CD14-positive monocyte (primary cell): ENCODE measurements at regions not wholly inside any gene's neighbourhood (a gene's known extent, or its start where the extent isn't known, plus 50 kb on each side); places are given as distances from the start of the nearest gene placed in this dataset.

Source experiments
- DNase-seq, 3 donors: peaks; one replicate each; pipeline ENCODE4 v3.0.0-alpha.2; 2011 to 2022
- H2AFZ ChIP-seq: 2 replicates; pipeline ENCODE4 v1.6.0; 2012; ENCODE audit warnings: mild to moderate bottlenecking, low read depth, low read length, inconsistent platforms; ENCODE audit not compliant: insufficient read depth, poor library complexity, severe bottlenecking
- H3K27ac ChIP-seq, 2 donors: 1 replicate in 1 of 2; 2 replicates in 1 of 2; pipeline ENCODE4 v1.5.1; 2012 to 2013; ENCODE audit warnings: low read length in 2 of 2, control low read depth in 1 of 2, inconsistent platforms in 1 of 2, low read depth in 1 of 2, mild to moderate bottlenecking in 1 of 2
- H3K27me3 ChIP-seq, 2 donors: one replicate each; pipeline versions ENCODE4 v1.6.0 to v1.6.1; 2011 to 2013; ENCODE audit warnings: low read length in 2 of 2; ENCODE audit not compliant: control insufficient read depth in 2 of 2, insufficient read depth in 2 of 2
- H3K36me3 ChIP-seq, 2 donors: replicated peaks in 1 of 2; 1 replicate in 1 of 2; 2 replicates in 1 of 2; pipeline versions ENCODE4 v1.5.1 to v1.6.1; 2012 to 2013; ENCODE audit warnings: low read length in 2 of 2, control low read depth in 1 of 2, inconsistent platforms in 1 of 2, mild to moderate bottlenecking in 1 of 2; ENCODE audit not compliant: insufficient read depth in 2 of 2, control insufficient read depth in 1 of 2
- H3K4me1 ChIP-seq, 2 donors: 1 replicate in 1 of 2; 2 replicates in 1 of 2; pipeline versions ENCODE4 v1.5.1 to v1.6.1; 2012 to 2013; ENCODE audit warnings: low read length in 2 of 2, control low read depth in 1 of 2, inconsistent platforms in 1 of 2, mild to moderate bottlenecking in 1 of 2, moderate library complexity in 1 of 2; ENCODE audit not compliant: insufficient read depth in 2 of 2, control insufficient read depth in 1 of 2
- H3K4me2 ChIP-seq: replicated peaks from 2 replicates; pipeline ENCODE3; 2012; ENCODE audit warnings: low read length, moderate library complexity, mild to moderate bottlenecking; ENCODE audit not compliant: poor library complexity, severe bottlenecking; ENCODE audit errors: extremely low read depth
- H3K4me3 ChIP-seq, 3 experiments: fragments of 200-600 bp in 1 of 3; sonication (generic) in 1 of 3; replicated peaks in 1 of 3; 1 replicate in 2 of 3; 2 replicates in 1 of 3; pipeline ENCODE4 v1.5.1; 2011 to 2013; ENCODE audit warnings: low read length in 3 of 3, mild to moderate bottlenecking in 3 of 3, control low read depth in 2 of 3, low read depth in 2 of 3, inconsistent platforms in 1 of 3, moderate library complexity in 1 of 3
- H3K79me2 ChIP-seq: 2 replicates; pipeline ENCODE4 v1.6.0; 2012; ENCODE audit warnings: mild to moderate bottlenecking, control low read depth, inconsistent platforms, low read length, moderate library complexity; ENCODE audit not compliant: insufficient read depth
- H3K9ac ChIP-seq: 2 replicates; pipeline ENCODE4 v1.6.0; 2017; ENCODE audit warnings: low read length, mild to moderate bottlenecking; ENCODE audit not compliant: insufficient read depth, poor library complexity, severe bottlenecking
- H3K9me3 ChIP-seq, 2 donors: replicated peaks in 1 of 2; 1 replicate in 1 of 2; 2 replicates in 1 of 2; pipeline versions ENCODE4 v1.5.1 to v1.6.1; 2012 to 2013; ENCODE audit warnings: low read length in 2 of 2, control low read depth in 1 of 2; ENCODE audit not compliant: control insufficient read depth in 1 of 2, insufficient read depth in 1 of 2
- H4K20me1 ChIP-seq: 2 replicates; pipeline ENCODE4 v1.6.0; 2012; ENCODE audit warnings: mild to moderate bottlenecking, low read length, control low read depth, moderate library complexity; ENCODE audit not compliant: insufficient read depth
- H3K27ac Mint-ChIP-seq, 7 donors: one replicate each; pipeline ENCODE4 v1.8.0; 2020; ENCODE audit warnings: mild to moderate bottlenecking in 7 of 7, mixed read lengths in 7 of 7, moderate library complexity in 6 of 7, inconsistent platforms in 2 of 7
- H3K27me3 Mint-ChIP-seq, 3 donors: one replicate each; pipeline ENCODE4 v1.8.0; 2021 to 2022; ENCODE audit warnings: low read depth in 3 of 3, mild to moderate bottlenecking in 3 of 3, mixed read lengths in 3 of 3, moderate library complexity in 3 of 3, inconsistent platforms in 1 of 3
- H3K36me3 Mint-ChIP-seq, 2 donors: one replicate each; pipeline ENCODE4 v1.8.0; 2020; ENCODE audit warnings: mixed read lengths in 2 of 2, inconsistent platforms in 1 of 2, mild to moderate bottlenecking in 1 of 2
- H3K4me1 Mint-ChIP-seq: one replicate; pipeline ENCODE4 v1.8.0; 2020; ENCODE audit warnings: mild to moderate bottlenecking, mixed read lengths
- H3K4me3 Mint-ChIP-seq, 2 donors: one replicate each; pipeline ENCODE4 v1.8.0; 2020; ENCODE audit warnings: mild to moderate bottlenecking in 2 of 2, mixed read lengths in 2 of 2, moderate library complexity in 1 of 2
- H3K9me3 Mint-ChIP-seq, 7 donors: one replicate each; pipeline ENCODE4 v1.8.0; 2020 to 2022; ENCODE audit warnings: mixed read lengths in 7 of 7, mild to moderate bottlenecking in 6 of 7, moderate library complexity in 6 of 7, inconsistent platforms in 2 of 7
- CTCF ChIP-seq: fragments of 200-600 bp; IDR thresholded peaks from one replicate; pipeline ENCODE4 v1.8.0; 2022; ENCODE audit warnings: antibody characterized with exemption, mild to moderate bottlenecking
- WGBS: methylation state at CpG from one replicate; pipeline ENCODE4 v1.1.5; 2013; ENCODE audit warnings: missing lambda C conversion rate; ENCODE audit not compliant: insufficient coverage; 5-methylcytosine and 5-hydroxymethylcytosine counted together
- intact Hi-C, 2 donors: fragments of 100-400 bp; cut with micrococcal nuclease; formaldehyde crosslinking; loops; one replicate each; pipeline versions ENCODE4 v1.15.0 to v1.15.1; 2023

GRCh38 chr18:60044290-60045006 lies 144.7 kb downstream of the PMAIP1 start:
- Histone ChIP-seq H3K4me2 (no peak overlapping the region), H3K4me3 (no peak overlapping the region), H3K79me2 (no peaks in the 10 kb centered on the region), H4K20me1 (no peaks in the 10 kb centered on the region), H3K27me3 (no peaks in the 10 kb centered on the region), H3K36me3 (no peaks in the 10 kb centered on the region), H3K9ac (no peak overlapping the region), H3K4me1 (no peaks in the 10 kb centered on the region), H3K27ac (no peak overlapping the region), H3K9me3 (no peaks in the 10 kb centered on the region), H2AFZ (no peak overlapping the region)
- Mint-ChIP-seq H3K36me3 (no peaks in the 10 kb centered on the region), H3K4me3 (no peak overlapping the region), H3K27ac (no peak overlapping the region), H3K9me3 (peaks cover 0 to 3% (median 0%) of the 10 kb centered on the region in 7 donors), H3K4me1 (no peaks in the 10 kb centered on the region), H3K27me3 (peaks cover 0 to 7% (median 4%) of the 10 kb centered on the region in 3 donors)
- no peak for DNase-seq
- intact Hi-C loops, result no loop called here
- TF ChIP-seq CTCF, result no peak
- WGBS, result 87% methylated on average over 2 of the region's 2 CpGs

GRCh38 chr18:60040971-60041370 lies 141.2 kb downstream of the PMAIP1 start:
- Histone ChIP-seq H3K79me2 (no peaks in the 10 kb centered on the region), H3K36me3 (no peaks in the 10 kb centered on the region), H3K27ac (no peak overlapping the region), H3K4me3 (no peak overlapping the region), H3K9me3 (no peaks in the 10 kb centered on the region), H3K27me3 (no peaks in the 10 kb centered on the region), H3K9ac (no peak overlapping the region), H4K20me1 (no peaks in the 10 kb centered on the region), H3K4me1 (no peaks in the 10 kb centered on the region), H2AFZ (no peak overlapping the region), H3K4me2 (no peak overlapping the region)
- no CpG with 5 or more reads among the region's 1 CpG for WGBS
- no peak for TF ChIP-seq CTCF
- Mint-ChIP-seq H3K4me3 (no peak overlapping the region), H3K27me3 (peaks cover 2 to 4% (median 2%) of the 10 kb centered on the region in 3 donors), H3K4me1 (no peaks in the 10 kb centered on the region), H3K27ac (no peak overlapping the region), H3K9me3 (peaks cover 0 to 3% (median 0%) of the 10 kb centered on the region in 7 donors), H3K36me3 (no peaks in the 10 kb centered on the region)
- intact Hi-C loops, result no loop called here
- no peak for DNase-seq
